HG03139 (cell line): ENCODE measurements at regions not wholly inside any gene's neighbourhood (a gene's known extent, or its start where the extent isn't known, plus 50 kb on each side); places are given as distances from the start of the nearest gene placed in this dataset.

Source experiments
- ATAC-seq: cut with Tn5 transposase; IDR thresholded peaks from one replicate; pipeline ENCODE4 v1.9.1; 2021; ENCODE audit not compliant: unreplicated experiment

DNA sequence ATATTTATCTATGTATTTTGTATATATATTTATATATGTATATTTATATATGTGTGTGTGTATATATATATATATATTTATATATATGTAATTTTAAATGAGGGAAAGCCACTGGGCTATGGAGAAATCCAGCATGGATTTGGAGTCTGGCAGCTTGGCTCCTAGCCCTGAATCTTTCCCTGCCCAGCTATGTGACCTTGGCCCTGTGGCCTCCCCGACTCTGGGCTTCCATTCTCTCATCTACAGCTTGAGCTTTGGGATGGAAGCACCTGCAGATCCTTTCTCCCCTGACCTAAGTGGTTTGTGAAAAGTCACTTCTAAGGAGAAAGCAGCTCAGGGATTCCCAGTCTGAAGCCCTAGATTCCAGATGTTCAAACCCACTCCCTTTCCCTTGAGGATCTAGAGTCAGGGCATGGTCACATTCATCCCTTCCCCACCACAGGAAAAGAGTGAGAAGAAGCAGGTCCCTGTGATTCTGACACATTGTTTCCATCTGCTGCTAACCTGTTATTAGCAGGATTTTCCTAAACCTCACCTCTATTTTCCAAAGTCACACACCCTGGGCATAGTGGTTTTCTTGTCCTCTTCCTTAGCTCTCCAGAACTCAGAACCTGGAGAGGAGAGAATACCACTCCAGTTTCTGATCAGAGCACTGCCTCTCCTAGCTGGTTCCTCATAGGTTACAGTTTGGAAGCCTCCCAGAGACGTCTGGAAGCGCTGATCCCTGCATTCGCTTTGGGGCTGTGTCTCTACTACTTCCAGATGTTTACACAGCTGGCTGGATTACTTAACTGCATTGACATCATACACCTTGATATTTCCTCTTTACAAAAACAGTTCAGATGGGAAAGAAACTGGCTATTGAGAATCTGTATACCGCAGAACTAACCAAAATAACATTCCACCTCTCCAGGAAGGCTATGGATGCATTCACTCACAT is 327.5 kb upstream of the ZMIZ1 start:
- ATAC-seq, result no peak

- ATAC-seq, result no peak
Measured at GRCh38 chr10:78742406-78742729, 326.4 kb upstream of the ZMIZ1 start.

DNA sequence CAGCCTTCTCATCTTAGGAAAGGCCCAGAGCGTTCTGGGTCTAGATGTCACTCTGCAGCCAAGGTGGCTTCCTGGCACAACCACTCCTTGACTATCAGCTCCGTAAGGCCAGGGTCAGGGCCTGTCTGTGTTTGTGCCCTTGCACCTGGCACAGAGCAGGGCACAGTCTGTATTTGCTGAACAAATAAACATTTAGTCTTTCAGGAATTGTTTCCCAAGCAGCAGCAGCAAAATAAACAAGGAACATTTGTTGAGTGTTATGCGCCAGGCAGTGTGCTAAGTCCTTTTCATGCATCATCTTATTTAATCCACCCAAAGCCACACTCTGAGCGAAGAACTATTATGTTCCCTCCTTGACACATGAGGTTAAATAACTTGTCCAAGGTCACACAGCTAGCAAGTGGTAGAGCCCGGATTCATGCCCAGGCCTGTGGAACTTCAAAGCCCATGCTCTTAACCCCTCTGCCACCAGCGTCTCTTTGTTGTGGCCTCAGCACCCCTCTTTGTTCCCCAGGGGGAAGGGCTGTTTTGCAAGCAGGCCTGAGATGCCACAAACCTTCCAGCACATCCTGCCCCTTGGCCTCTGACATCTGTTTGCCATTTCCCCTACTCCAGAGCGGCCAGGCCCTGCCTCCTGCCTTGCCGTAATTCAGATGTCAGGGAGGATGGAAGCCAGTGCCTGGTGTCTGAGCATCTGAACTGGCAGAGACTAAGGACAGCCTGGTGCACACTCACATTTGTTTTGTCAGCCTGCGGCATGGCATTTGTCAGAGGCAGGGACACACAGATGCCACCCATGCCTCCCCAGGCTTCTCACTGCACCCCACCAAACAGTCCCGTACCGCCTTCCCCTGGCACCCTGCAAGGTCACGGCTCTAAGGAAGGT is 325.8 kb upstream of the ZMIZ1 start:
- no peak for ATAC-seq

DNA sequence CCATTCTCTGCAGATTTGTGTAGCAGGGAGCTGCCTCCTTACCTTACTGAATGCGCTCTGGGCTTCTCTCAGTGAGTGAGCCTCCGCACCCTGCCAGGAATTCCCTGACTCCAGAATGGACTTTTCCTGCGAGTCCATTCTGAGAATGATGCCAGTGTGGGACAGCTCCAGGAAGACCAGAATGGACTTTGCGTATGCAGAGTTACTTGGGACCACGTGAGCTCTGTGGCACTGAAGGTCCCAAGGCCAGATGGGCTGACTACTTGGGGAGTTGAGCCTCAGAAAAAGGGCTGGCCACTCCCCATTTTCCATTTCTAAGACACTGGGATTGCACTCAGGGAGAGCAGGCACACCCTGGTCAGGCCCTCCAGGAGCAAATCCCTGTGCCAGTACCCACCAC is 324.7 kb upstream of the ZMIZ1 start:
- ATAC-seq, result no peak

DNA sequence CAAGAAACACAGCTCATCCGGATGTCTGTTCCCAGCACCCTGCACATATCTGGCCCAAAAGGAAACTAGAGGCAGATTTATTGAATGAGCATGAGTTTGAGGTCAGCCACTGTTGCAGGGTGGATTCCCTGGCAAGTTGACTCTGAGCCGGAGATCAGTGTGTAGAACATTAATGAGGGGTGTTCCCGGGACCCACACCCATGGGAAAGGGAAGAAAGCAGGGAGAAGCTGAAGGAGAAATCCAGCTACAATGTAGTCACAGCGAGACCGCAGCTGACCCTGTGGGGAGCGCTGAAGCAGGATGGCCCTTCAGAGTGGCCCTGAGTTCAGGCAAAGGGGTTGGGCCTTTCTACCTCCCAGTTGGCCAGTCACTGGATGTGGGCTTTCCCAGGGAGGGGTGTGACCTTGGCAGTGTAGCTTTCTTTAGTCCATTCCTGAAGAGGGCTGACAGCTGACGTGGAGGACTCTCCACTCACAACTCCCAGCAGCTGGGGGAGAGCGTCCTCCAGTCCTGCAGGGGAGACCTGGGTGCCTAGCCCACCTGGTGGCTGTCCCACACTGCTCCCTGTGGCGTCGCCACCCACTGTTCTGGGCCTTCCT is 324.2 kb upstream of the ZMIZ1 start:
- no peak for ATAC-seq

GRCh38 chr10:78745441-78745840 is 323.3 kb upstream of the ZMIZ1 start:
- ATAC-seq, result no peak

GRCh38 chr10:78746155-78746763 is 322.5 kb upstream of the ZMIZ1 start:
- ATAC-seq, result no peak

GRCh38 chr10:78747401-78748234 is 321.1 kb upstream of the ZMIZ1 start:
- no peak for ATAC-seq

GRCh38 chr10:78748235-78748533 is 320.6 kb upstream of the ZMIZ1 start:
- ATAC-seq, result no peak

DNA sequence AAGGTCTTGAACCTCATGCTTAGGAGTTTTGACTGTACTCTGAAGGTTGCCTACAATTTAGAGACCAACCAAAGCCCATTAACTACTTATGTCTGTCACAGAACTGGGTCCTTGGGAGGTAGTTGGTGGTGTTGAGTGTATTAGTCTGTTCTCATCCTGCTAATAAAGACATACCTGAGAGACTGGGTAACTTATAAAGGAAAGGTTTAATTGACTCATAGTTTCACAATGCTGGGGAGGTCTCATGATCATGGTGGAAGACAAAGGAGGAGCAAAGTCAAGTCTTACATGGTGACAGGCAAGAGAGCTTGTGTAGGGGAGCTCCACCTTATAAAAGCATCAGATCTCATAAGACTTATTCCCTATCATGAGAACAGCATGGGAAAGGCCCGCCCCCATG is 319.6 kb upstream of the ZMIZ1 start:
- no peak for ATAC-seq

- ATAC-seq, result no peak
Measured at GRCh38 chr10:78749898-78750297, 318.9 kb upstream of the ZMIZ1 start.

GRCh38 chr10:78750418-78750817 is 318.3 kb upstream of the ZMIZ1 start:
- ATAC-seq, result no peak

DNA sequence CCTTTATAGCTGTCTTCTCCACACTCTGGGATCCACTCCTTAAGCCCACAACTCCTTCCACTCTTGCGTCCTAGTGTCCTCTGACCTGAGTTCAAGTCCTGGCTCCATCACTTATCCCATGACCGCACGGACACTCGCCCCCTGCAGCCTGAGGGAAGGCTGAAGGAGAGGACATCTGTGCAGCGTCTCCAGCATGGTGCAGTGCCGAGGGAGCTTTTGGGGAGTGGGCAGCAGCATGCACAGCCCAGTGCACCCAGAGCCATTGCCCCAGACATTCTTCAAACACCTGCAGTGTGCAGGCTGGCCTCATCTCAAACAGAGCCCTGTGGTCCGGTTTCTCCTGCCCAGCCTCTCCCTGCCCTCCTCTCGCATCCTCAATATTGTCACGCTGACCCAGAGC is 317.1 kb upstream of the ZMIZ1 start:
- ATAC-seq, result no peak

DNA sequence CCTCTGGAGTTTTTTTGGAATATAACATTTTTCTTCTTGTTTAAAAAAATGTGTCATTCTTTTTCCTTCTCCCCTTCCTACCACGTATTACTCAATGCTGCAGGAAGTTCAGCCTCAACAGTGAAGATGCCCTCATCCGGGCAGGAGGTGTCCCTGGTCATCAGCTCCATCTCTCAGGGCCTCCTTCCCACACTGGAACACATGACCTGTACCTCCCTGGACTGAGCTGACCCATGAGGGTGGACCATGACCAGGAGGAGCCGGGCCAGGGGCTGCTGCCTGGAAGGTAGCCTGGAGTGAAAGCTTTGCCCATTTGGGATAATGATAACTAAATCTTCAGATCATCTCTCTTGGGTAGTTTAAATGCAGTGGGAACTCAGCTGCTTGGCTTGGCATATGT is 316.5 kb upstream of the ZMIZ1 start:
- ATAC-seq, result no peak

DNA sequence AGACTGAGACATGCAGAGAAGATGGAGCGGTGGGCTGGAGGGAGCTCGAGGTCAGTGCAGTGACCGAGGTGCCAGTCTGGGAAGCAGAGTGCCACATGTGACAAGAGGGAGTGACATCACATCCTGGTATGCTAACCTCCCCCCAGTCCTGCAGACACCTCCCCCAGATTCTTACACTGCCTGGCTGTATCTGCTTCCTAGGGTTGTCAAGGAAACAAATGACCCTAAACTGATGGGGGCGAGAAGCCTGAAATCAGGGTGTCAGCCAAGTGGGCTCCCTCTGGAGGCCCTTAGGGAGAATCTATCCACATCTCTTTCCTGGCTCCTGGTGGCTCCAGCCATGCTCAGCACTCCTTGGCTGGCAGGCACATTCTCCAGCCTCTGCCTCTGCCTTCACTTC is 316.1 kb upstream of the ZMIZ1 start:
- ATAC-seq, result no peak

DNA sequence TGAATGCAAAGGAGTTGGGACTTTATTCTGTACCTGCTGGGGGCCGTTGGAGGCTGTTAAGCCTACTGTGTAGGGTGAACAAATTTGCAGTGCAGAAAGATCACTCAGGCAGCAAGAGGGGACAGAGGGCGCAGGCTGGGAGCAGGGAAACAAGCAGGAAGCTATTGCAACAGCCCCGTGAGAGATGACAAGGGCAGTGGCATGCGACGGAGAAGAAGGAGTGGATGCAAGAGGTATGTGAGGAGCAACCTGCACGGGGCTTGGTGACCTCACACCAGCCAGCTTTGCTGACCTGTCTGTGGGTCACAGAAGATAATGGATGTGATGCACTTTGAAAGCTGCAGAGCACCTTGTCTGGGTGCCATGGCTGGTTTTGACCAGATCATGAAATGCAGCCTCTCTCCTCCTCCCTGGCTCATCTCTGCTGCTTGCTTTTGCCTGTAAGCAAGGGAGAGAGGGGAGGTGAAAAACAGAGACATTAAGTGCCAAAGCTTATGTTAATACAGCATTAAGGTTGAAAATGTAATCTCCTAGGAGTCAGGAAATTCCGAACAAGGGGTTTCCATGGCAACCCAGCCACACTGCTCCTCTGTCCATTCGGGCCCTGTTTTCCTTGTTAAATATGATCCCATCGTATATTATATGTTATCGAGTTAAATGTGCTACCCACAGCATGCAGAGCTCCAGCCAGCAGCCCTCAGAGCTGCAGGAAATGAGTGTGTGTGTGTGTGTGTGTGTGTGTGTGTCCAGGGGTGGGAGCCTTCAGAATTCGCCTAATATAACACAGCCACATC is 314.3 kb upstream of the ZMIZ1 start:
- no peak for ATAC-seq

- no peak for ATAC-seq
Measured at GRCh38 chr10:78755063-78755701, 313.6 kb upstream of the ZMIZ1 start.

GRCh38 chr10:78755877-78756455 is 312.8 kb upstream of the ZMIZ1 start:
- no peak for ATAC-seq
